ENCODE measurements at regions not wholly inside any gene's neighbourhood (a gene's known extent, or its start where the extent isn't known, plus 50 kb on each side); places are given as distances from the start of the nearest gene placed in this dataset.

DNA sequence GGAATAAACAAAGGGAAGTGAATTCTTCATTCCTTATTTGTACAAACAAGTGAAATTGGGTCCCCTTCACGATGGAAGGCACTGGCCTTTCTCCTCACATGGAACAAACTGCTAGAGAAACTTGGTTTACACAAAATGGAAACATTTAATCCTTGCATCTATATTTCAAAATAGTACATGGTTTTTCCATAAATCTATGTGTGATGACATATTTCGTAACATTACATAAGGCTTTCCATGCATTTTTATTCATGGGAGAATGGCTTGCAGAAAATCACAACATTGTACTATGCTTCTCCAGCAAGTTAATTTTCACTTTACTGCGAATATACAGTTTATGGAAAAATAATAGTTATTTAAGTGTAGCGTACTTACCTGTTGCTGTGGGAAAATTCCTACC lies 81.0 kb upstream of the CDIN1 start:
- ChIA-PET CTCF (interaction anchor here (0.6 kb wide), 1 partner anchor 20 kb away, joined by 3 read pairs; no protein-coding TSS in a partner anchor), POLR2A (no interaction called here)
- Mint-ChIP-seq H3K9me3 (ENCODE audit: low read depth) (no peaks in the 10 kb centered on the region), H3K27me3 (peaks cover 16% of the 10 kb centered on the region), H3K4me3 (no peak overlapping the region), H3K4me1 (no peaks in the 10 kb centered on the region), H3K27ac (no peak overlapping the region), H3K36me3 (ENCODE audit: low read depth) (no peaks in the 10 kb centered on the region)
- no peak for DNase-seq
- intact Hi-C loops (cut with DNase I, micrococcal nuclease), result no loop called here
- ATAC-seq, result no peak

- Mint-ChIP-seq H3K27me3 (peaks cover 17% of the 10 kb centered on the region), H3K4me1 (no peaks in the 10 kb centered on the region), H3K9me3 (ENCODE audit: low read depth) (no peaks in the 10 kb centered on the region), H3K4me3 (no peak overlapping the region), H3K36me3 (ENCODE audit: low read depth) (no peaks in the 10 kb centered on the region), H3K27ac (no peak overlapping the region)
- POLR2A ChIA-PET, result no interaction called here
- intact Hi-C loops (cut with DNase I, micrococcal nuclease), result no loop called here
- ATAC-seq (no peak), DNase-seq (no peak)
- CTCF ChIA-PET, result no interaction called here
These were observed 80.5 kb upstream of the CDIN1 start for GRCh38 chr15:36498916-36499315.

GRCh38 chr15:36499412-36500389 lies 79.7 kb upstream of the CDIN1 start:
- no peaks in the 10 kb centered on the region for H3K36me3 Mint-ChIP-seq (ENCODE audit: low read depth)
- CTCF ChIA-PET, result no interaction called here

DNA sequence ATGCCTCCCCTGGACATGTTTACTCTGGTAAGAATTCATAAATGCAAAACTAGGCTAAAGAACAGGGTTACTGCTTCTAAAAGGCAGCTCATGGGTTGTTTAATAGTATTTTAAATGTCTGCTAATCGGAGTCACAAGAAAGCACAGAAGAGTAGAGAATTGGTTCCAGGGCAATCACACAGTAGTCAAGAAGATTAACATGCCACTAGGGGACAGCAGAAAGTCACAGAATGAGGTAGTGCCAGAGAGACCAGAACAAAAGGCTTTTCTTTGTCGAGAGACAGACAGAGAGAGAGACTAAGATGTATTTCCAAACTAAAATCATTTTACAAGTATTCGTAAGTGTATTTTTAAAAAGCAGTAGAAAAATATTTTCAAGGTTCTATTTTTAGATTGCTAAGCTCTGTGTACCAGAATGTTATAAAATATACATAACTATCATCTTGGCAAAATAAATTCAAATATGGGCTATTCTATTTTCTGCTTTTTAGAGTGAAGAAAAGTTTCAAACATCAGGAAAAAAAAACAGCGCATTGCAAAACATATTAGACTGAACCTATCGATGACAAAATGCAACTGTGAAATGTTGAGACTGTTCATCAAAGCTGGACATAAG lies 78.3 kb upstream of the CDIN1 start:
- Mint-ChIP-seq H3K27ac (no peak overlapping the region), H3K4me3 (no peak overlapping the region), H3K9me3 (ENCODE audit: low read depth) (no peaks in the 10 kb centered on the region), H3K36me3 (ENCODE audit: low read depth) (no peaks in the 10 kb centered on the region), H3K27me3 (peaks cover 15% of the 10 kb centered on the region), H3K4me1 (no peaks in the 10 kb centered on the region)
- intact Hi-C loops (cut with DNase I, micrococcal nuclease), result loop anchor here (1.0 to 10.0 kb wide), 7 partner anchors 381 to 1380 kb away; partner anchors contain the start of gene MEIS2 (in 1 of the 2)
- peak; percentile 7 for DNase-seq
- ChIA-PET CTCF (interaction anchor here (0.6 to 1.5 kb wide), 10 partner anchors 9 to 1534 kb away, joined by 3 to 5 read pairs (median 3); no protein-coding TSS in a partner anchor), POLR2A (no interaction called here)
- ATAC-seq, result peak; percentile 39

More at GRCh38 chr15:36499412-36500389, 79.7 kb upstream of the CDIN1 start:
- ATAC-seq (no peak), DNase-seq (no peak)
- Mint-ChIP-seq H3K9me3 (ENCODE audit: low read depth) (no peaks in the 10 kb centered on the region), H3K4me3 (no peak overlapping the region), H3K4me1 (no peaks in the 10 kb centered on the region), H3K27me3 (peaks cover 14% of the 10 kb centered on the region), H3K27ac (no peak overlapping the region)
- intact Hi-C loops (cut with DNase I, micrococcal nuclease), result loop anchor here (2.0 to 10.0 kb wide), 5 partner anchors 383 to 1381 kb away; partner anchors contain the start of gene MEIS2 (in 1 of the 2)
- POLR2A ChIA-PET, result no interaction called here

GRCh38 chr15:36502509-36502908 lies 76.9 kb upstream of the CDIN1 start:
- Mint-ChIP-seq H3K36me3 (ENCODE audit: low read depth) (no peaks in the 10 kb centered on the region), H3K9me3 (ENCODE audit: low read depth) (no peaks in the 10 kb centered on the region), H3K4me3 (no peak overlapping the region), H3K4me1 (no peaks in the 10 kb centered on the region), H3K27me3 (peaks cover 14% of the 10 kb centered on the region), H3K27ac (no peak overlapping the region)
- intact Hi-C loops (cut with DNase I, micrococcal nuclease), result loop anchor here (5.0 to 10.0 kb wide), 4 partner anchors 380 to 985 kb away; partner anchors contain the start of gene MEIS2 (in 1 of the 2)
- CTCF ChIA-PET, result interaction anchor here (1.1 to 1.2 kb wide), 2 partner anchors 631 to 633 kb away, joined by 3 read pairs; no protein-coding TSS in a partner anchor
- ATAC-seq (no peak), DNase-seq (no peak)
- POLR2A ChIA-PET, result no interaction called here

DNA sequence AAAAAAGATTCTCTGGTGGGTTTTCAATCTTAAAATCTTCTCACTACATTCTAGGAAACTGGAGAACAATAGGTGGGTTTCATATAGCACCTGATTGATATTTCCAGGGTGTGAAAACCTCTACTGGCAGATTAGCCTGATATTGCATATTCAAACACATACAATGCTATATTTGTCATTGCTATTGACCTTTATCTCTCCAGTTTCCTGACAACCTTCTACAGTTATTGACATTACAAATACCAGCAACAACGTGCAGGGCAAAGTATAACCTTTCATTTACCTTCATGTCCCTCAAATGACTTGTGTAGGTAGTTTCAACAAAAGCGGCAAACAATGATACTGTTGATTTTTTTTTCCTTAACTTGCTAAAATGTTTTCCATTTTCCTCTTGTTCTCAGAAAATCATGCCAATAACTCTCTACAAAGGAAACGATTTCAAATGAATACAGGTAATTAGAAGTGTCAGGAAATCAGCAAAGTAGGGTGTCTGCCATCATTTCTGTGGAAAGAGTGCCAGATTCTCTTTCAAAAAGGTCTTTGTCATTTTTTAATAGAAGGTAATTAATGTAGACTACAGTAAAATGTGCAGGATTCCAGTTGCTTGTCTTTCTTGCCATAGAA lies 72.6 kb upstream of the CDIN1 start:
- ChIA-PET POLR2A (no interaction called here), CTCF (no interaction called here)
- intact Hi-C loops (cut with DNase I, micrococcal nuclease), result loop anchor here in 1 of 2 experiments (10.0 kb wide), 2 partner anchors 378 to 598 kb away; partner anchors contain the start of gene MEIS2
- Mint-ChIP-seq H3K27me3 (peaks cover 19% of the 10 kb centered on the region), H3K27ac (no peak overlapping the region), H3K36me3 (ENCODE audit: low read depth) (no peaks in the 10 kb centered on the region), H3K9me3 (ENCODE audit: low read depth) (no peaks in the 10 kb centered on the region), H3K4me1 (no peaks in the 10 kb centered on the region), H3K4me3 (no peak overlapping the region)
- no peak for DNase-seq
- no peak for ATAC-seq

- peaks cover 18% of the 10 kb centered on the region for H3K27me3 Mint-ChIP-seq
- no peaks in the 10 kb centered on the region for H3K4me1 Mint-ChIP-seq
- ChIA-PET CTCF (no interaction called here), POLR2A (no interaction called here)
- H3K36me3 Mint-ChIP-seq (ENCODE audit: low read depth), result no peaks in the 10 kb centered on the region
- no peak overlapping the region for H3K4me3 Mint-ChIP-seq
- no peak for DNase-seq
- intact Hi-C loops (cut with DNase I, micrococcal nuclease), result loop anchor here in 1 of 2 experiments (10.0 kb wide), 2 partner anchors 377 to 597 kb away; partner anchors contain the start of gene MEIS2
- ATAC-seq, result no peak
- H3K9me3 Mint-ChIP-seq (ENCODE audit: low read depth), result no peaks in the 10 kb centered on the region
- no peak overlapping the region for H3K27ac Mint-ChIP-seq
These were observed 72.0 kb upstream of the CDIN1 start for GRCh38 chr15:36507458-36507857.

GRCh38 chr15:36511594-36511993 lies 67.8 kb upstream of the CDIN1 start:
- ATAC-seq, result no peak
- intact Hi-C loops (cut with DNase I, micrococcal nuclease), result no loop called here
- Mint-ChIP-seq H3K4me1 (no peaks in the 10 kb centered on the region), H3K36me3 (ENCODE audit: low read depth) (no peaks in the 10 kb centered on the region), H3K4me3 (no peak overlapping the region), H3K9me3 (ENCODE audit: low read depth) (no peaks in the 10 kb centered on the region), H3K27ac (no peak overlapping the region), H3K27me3 (peaks cover 11% of the 10 kb centered on the region)
- ChIA-PET POLR2A (no interaction called here), CTCF (interaction anchor here (0.9 to 1.0 kb wide), 2 partner anchors 16 to 19 kb away, joined by 3 to 4 read pairs; no protein-coding TSS in a partner anchor)
- no peak for DNase-seq

GRCh38 chr15:36517758-36518157 lies 61.7 kb upstream of the CDIN1 start:
- H3K4me1 Mint-ChIP-seq, result no peaks in the 10 kb centered on the region
- intact Hi-C loops (cut with DNase I, micrococcal nuclease), result no loop called here
- ATAC-seq (no peak), DNase-seq (no peak)
- no peak overlapping the region for H3K4me3 Mint-ChIP-seq
- ChIA-PET CTCF (interaction anchor here (0.6 to 0.7 kb wide), 2 partner anchors 20 to 23 kb away, joined by 3 read pairs; no protein-coding TSS in a partner anchor), POLR2A (no interaction called here)
- no peaks in the 10 kb centered on the region for H3K36me3 Mint-ChIP-seq (ENCODE audit: low read depth)
- no peak overlapping the region for H3K27ac Mint-ChIP-seq
- peaks cover 7% of the 10 kb centered on the region for H3K27me3 Mint-ChIP-seq
- H3K9me3 Mint-ChIP-seq (ENCODE audit: low read depth), result no peaks in the 10 kb centered on the region

- intact Hi-C loops (cut with DNase I, micrococcal nuclease), result no loop called here
- CTCF ChIA-PET, result no interaction called here
- ATAC-seq, result no peak
These were observed 60.4 kb upstream of the CDIN1 start for GRCh38 chr15:36519067-36519466.

DNA sequence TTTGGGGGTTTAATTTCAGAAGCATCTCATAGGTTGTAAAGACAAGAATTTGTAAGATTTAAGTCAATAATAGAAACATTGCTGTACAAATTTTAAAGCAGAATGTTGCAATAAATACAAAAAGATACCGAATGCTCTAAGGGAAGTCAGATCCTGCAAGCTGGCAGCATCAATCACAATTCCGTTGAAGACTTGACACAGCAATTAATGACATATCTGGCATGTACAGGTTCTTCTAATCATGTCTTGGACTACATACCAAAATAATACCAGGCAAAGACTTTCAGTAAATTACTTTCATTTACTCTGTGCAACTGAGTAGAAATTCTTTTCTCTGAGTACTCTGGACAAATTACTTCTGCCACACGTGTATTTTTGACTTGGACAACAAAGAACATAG lies 54.0 kb upstream of the CDIN1 start:
- no peak overlapping the region for H3K4me3 Mint-ChIP-seq
- no peak overlapping the region for H3K27ac Mint-ChIP-seq
- no peaks in the 10 kb centered on the region for H3K9me3 Mint-ChIP-seq (ENCODE audit: low read depth)
- CTCF ChIA-PET, result no interaction called here
- no peak for ATAC-seq
- POLR2A ChIA-PET, result no interaction called here
- no peak for DNase-seq
- no peaks in the 10 kb centered on the region for H3K36me3 Mint-ChIP-seq (ENCODE audit: low read depth)
- peaks cover 11% of the 10 kb centered on the region for H3K27me3 Mint-ChIP-seq
- intact Hi-C loops (cut with DNase I, micrococcal nuclease), result loop anchor here in 1 of 2 experiments (10.0 kb wide), 1 partner anchor 89 kb away; no protein-coding TSS in a partner anchor
- H3K4me1 Mint-ChIP-seq, result no peaks in the 10 kb centered on the region

More at GRCh38 chr15:36519067-36519466, 60.4 kb upstream of the CDIN1 start:
- Mint-ChIP-seq H3K36me3 (ENCODE audit: low read depth) (no peaks in the 10 kb centered on the region), H3K27ac (no peak overlapping the region), H3K9me3 (ENCODE audit: low read depth) (no peaks in the 10 kb centered on the region), H3K4me1 (no peaks in the 10 kb centered on the region), H3K4me3 (no peak overlapping the region), H3K27me3 (peaks cover 7% of the 10 kb centered on the region)
- no peak for DNase-seq
- POLR2A ChIA-PET, result no interaction called here

Data from activated CD4-positive, alpha-beta T cell treated with anti-CD3 and anti-CD28 coated beads for 36 hours (primary cell).